Panc1 (cell line): ENCODE measurements at regions not wholly inside any gene's neighbourhood (a gene's known extent, or its start where the extent isn't known, plus 50 kb on each side); places are given as distances from the start of the nearest gene placed in this dataset.
"Not testable (repeated sequence)": the region's sequence is repeated elsewhere in the genome, so short reads cannot be mapped to it uniquely, and the experiment has no call there.

ENCODE experiments used
- ATAC-seq: fragments of 200-7000 bp; cut with Tn5 transposase; 2 replicates; pipeline ENCODE4 v1.9.1; 2020; ENCODE audit warnings: mild to moderate bottlenecking, moderate library complexity
- BruUV-seq: library from RNA; stranded (reverse); fragments of 400-500 nt; replicated peaks from 2 replicates; lab custom pipeline; 2021; lab: Mats Ljungman, UMichigan
- CTCF ChIA-PET: fragments of 300-600 bp; sonication (Branson Sonifier 250); formaldehyde crosslinking; loops from one replicate; lab custom pipeline; 2022; ENCODE audit warnings: antibody characterized with exemption; lab: Charles Lee
- POLR2A ChIA-PET: fragments of 300-600 bp; sonication (Branson Sonifier 250); formaldehyde crosslinking; loops from one replicate; lab custom pipeline; 2022; ENCODE audit warnings: antibody characterized with exemption; lab: Charles Lee
- DNase-seq: peaks from one replicate; pipeline ENCODE4 v3.0.0-alpha.2; 2010; ENCODE audit warnings: low read depth, low spot score
- H3K27ac ChIP-seq: 2 replicates; pipeline ENCODE4 v1.5.1; 2011; ENCODE audit warnings: mild to moderate bottlenecking, low read length, inconsistent platforms
- H3K27me3 ChIP-seq: fragments of 200-500 bp; sonication (Bioruptor generic); 2 replicates; pipeline ENCODE4 v1.6.0; 2014; ENCODE audit warnings: low read length, inconsistent platforms; ENCODE audit not compliant: control insufficient read depth, insufficient read depth
- H3K36me3 ChIP-seq: fragments of 200-500 bp; sonication (Bioruptor generic); 2 replicates; pipeline ENCODE4 v1.5.1; 2014; ENCODE audit warnings: inconsistent platforms, mild to moderate bottlenecking, low read length, moderate library complexity; ENCODE audit not compliant: control insufficient read depth, insufficient read depth
- H3K4me1 ChIP-seq: 2 replicates; pipeline ENCODE4 v1.5.1; 2011; ENCODE audit warnings: inconsistent platforms, mild to moderate bottlenecking, low read length, moderate library complexity; ENCODE audit not compliant: control insufficient read depth, insufficient read depth
- H3K4me3 ChIP-seq, 2 experiments: 2 replicates each; pipeline ENCODE4 v1.5.1; 2011 to 2012; ENCODE audit warnings: low read depth in 2 of 2, low read length in 2 of 2, mild to moderate bottlenecking in 2 of 2, inconsistent platforms in 1 of 2, moderate library complexity in 1 of 2
- H3K9me3 ChIP-seq: fragments of 200-500 bp; sonication (Bioruptor generic); 2 replicates; pipeline ENCODE4 v1.5.1; 2014; ENCODE audit warnings: low read depth, mild to moderate bottlenecking, inconsistent platforms, low read length, moderate library complexity; ENCODE audit not compliant: control insufficient read depth, insufficient read depth
- POLR2AphosphoS5 ChIP-seq: IDR thresholded peaks from 2 replicates; pipeline ENCODE4 v1.6.1; 2012; ENCODE audit warnings: mild to moderate bottlenecking, low read depth, low read length, moderate library complexity
- REST ChIP-seq, 2 experiments: IDR thresholded peaks; 2 replicates each; pipeline ENCODE4 v1.6.1; 2011 to 2012; ENCODE audit warnings: low read depth in 2 of 2, control low read depth in 1 of 2, low read length in 1 of 2, mild to moderate bottlenecking in 1 of 2, moderate library complexity in 1 of 2; ENCODE audit not compliant: insufficient read depth in 1 of 2
- SIN3A ChIP-seq: IDR thresholded peaks from 2 replicates; pipeline ENCODE4 v1.6.1; 2012; ENCODE audit warnings: low read depth, mild to moderate bottlenecking, low read length, moderate library complexity, borderline replicate concordance; ENCODE audit not compliant: insufficient read depth
- TCF7L2 ChIP-seq: IDR thresholded peaks from 2 replicates; pipeline ENCODE4 v1.6.1; 2011; ENCODE audit warnings: mild to moderate bottlenecking, low read depth, low read length, inconsistent platforms
- in situ Hi-C: cut with HindIII; loops from 2 replicates; pipeline ENCODE4 v1.10.0; 2016; ENCODE audit warnings: low sequenced_read_pairs, low pct_unique_long_range_greater_than_20kb
- intact Hi-C: fragments of 100-400 bp; cut with micrococcal nuclease; formaldehyde crosslinking; loops from one replicate; pipeline ENCODE4 v1.10.0; 2022; ENCODE audit not compliant: unreplicated experiment
- TF ChIP-seq, protein P1 (sequence below): fragments of 450-650 bp; IDR thresholded peaks from 2 replicates; pipeline ENCODE4 v1.5.1; 2017; ENCODE audit warnings: mild to moderate bottlenecking

DNA sequence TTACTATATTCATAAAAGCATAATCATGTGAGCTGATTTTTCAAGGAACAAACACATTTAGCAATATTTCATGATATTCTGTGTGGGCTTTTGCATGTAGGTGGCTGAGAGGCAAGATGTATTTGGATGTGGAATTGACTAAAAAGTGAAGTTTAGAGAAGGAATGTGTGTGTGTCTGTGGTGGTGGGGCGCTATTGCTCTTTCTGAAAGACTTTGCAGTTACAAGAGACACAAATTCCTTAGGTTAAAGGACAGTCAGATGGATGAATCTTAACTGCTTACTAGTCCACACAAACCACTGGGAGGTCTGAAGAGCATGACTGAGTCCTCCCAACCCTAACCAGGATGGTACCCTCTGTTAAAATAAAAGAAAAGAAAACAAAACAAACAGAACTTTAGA is 200.1 kb downstream of the SDHAF3 start:
- in situ Hi-C loops, result no loop called here
- ATAC-seq (no peak), DNase-seq (no peak)
- CTCF ChIA-PET, result no interaction called here
- H3K4me1 ChIP-seq, result no peaks in the 10 kb centered on the region
- H3K27me3 ChIP-seq, result no peaks in the 10 kb centered on the region
- intact Hi-C loops, result no loop called here
- no peak overlapping the region for H3K27ac ChIP-seq
- H3K36me3 ChIP-seq, result no peaks in the 10 kb centered on the region
- TF ChIP-seq POLR2AphosphoS5 (no peak), TCF7L2 (no peak), REST (IDR thresholded peaks at IDR 0.05; ENCODE audit: insufficient read depth in 1 of 2, low read depth in 2 of 2, low read length in 1 of 2) (no peak), SIN3A (no peak)
- TF ChIP-seq, protein P1, sequence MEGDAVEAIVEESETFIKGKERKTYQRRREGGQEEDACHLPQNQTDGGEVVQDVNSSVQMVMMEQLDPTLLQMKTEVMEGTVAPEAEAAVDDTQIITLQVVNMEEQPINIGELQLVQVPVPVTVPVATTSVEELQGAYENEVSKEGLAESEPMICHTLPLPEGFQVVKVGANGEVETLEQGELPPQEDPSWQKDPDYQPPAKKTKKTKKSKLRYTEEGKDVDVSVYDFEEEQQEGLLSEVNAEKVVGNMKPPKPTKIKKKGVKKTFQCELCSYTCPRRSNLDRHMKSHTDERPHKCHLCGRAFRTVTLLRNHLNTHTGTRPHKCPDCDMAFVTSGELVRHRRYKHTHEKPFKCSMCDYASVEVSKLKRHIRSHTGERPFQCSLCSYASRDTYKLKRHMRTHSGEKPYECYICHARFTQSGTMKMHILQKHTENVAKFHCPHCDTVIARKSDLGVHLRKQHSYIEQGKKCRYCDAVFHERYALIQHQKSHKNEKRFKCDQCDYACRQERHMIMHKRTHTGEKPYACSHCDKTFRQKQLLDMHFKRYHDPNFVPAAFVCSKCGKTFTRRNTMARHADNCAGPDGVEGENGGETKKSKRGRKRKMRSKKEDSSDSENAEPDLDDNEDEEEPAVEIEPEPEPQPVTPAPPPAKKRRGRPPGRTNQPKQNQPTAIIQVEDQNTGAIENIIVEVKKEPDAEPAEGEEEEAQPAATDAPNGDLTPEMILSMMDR, result no peak
- no peak overlapping the region for H3K4me3 ChIP-seq
- H3K9me3 ChIP-seq, result no peaks in the 10 kb centered on the region
- no TSS peak for BruUV-seq
- POLR2A ChIA-PET, result no interaction called here

- H3K9me3 ChIP-seq, POLR2A ChIA-PET, CTCF ChIA-PET, H3K4me1 ChIP-seq, H3K36me3 ChIP-seq, H3K4me3 ChIP-seq, DNase-seq, intact Hi-C loops, ATAC-seq, in situ Hi-C loops, H3K27me3 ChIP-seq, BruUV-seq, H3K27ac ChIP-seq: not testable (repeated sequence)
Observed at GRCh38 chr7:97329871-97330270, 212.4 kb downstream of the SDHAF3 start.

GRCh38 chr7:97337849-97338248 is 220.4 kb downstream of the SDHAF3 start:
- in situ Hi-C loops (no loop called here), intact Hi-C loops (no loop called here)
- no peaks in the 10 kb centered on the region for H3K9me3 ChIP-seq
- no peak overlapping the region for H3K27ac ChIP-seq
- no peaks in the 10 kb centered on the region for H3K4me1 ChIP-seq
- DNase-seq, result no peak
- CTCF ChIA-PET, result no interaction called here
- H3K27me3 ChIP-seq, result no peaks in the 10 kb centered on the region
- no peak for ATAC-seq
- no TSS peak for BruUV-seq
- H3K4me3 ChIP-seq, result no peak overlapping the region
- H3K36me3 ChIP-seq, result no peaks in the 10 kb centered on the region
- TF ChIP-seq TCF7L2 (no peak), REST (IDR thresholded peaks at IDR 0.05; ENCODE audit: insufficient read depth in 1 of 2, low read depth in 2 of 2, low read length in 1 of 2) (no peak), POLR2AphosphoS5 (no peak), SIN3A (no peak)
- TF ChIP-seq, protein P1, result no peak
- POLR2A ChIA-PET, result no interaction called here
